Liver (tissue), 8 donors: ENCODE measurements at regions not wholly inside any gene's neighbourhood (a gene's known extent, or its start where the extent isn't known, plus 50 kb on each side); places are given as distances from the start of the nearest gene placed in this dataset.
A peak's percentile ranks its signal among the peaks of the same experiment; 100 is the strongest.

Source experiments
- DNase-seq: peaks from one replicate; pipeline ENCODE4 v3.0.0-alpha.2; 2017; ENCODE audit warnings: low spot score
- H3K27ac ChIP-seq, 2 donors: one replicate each; pipeline ENCODE4 v1.7.0; 2013; ENCODE audit warnings: inconsistent platforms in 2 of 2, low read length in 2 of 2, control low read depth in 1 of 2, low read depth in 1 of 2, mild to moderate bottlenecking in 1 of 2
- H3K27me3 ChIP-seq, 4 donors: one replicate each; pipeline versions ENCODE4 v1.6.1 to v1.7.0; 2013; ENCODE audit warnings: low read length in 3 of 4, inconsistent platforms in 1 of 4, mild to moderate bottlenecking in 1 of 4, moderate library complexity in 1 of 4; ENCODE audit not compliant: control insufficient read depth in 4 of 4, insufficient read depth in 4 of 4
- H3K36me3 ChIP-seq, 4 donors: one replicate each; pipeline versions ENCODE4 v1.6.1 to v1.7.0; 2013; ENCODE audit warnings: low read length in 3 of 4, mild to moderate bottlenecking in 3 of 4, low read depth in 1 of 4, moderate library complexity in 1 of 4; ENCODE audit not compliant: control insufficient read depth in 4 of 4, insufficient read depth in 3 of 4
- H3K4me1 ChIP-seq, 4 donors: one replicate each; pipeline versions ENCODE4 v1.6.1 to v1.7.0; 2013; ENCODE audit warnings: low read length in 3 of 4, mild to moderate bottlenecking in 3 of 4, moderate library complexity in 1 of 4; ENCODE audit not compliant: control insufficient read depth in 4 of 4, insufficient read depth in 4 of 4
- H3K4me3 ChIP-seq, 3 donors: one replicate each; pipeline versions ENCODE4 v1.6.1 to v1.7.0; 2013; ENCODE audit warnings: low read length in 3 of 3, control low read depth in 1 of 3, low read depth in 1 of 3, mild to moderate bottlenecking in 1 of 3
- H3K9ac ChIP-seq, 2 donors: one replicate each; pipeline ENCODE4 v1.7.0; 2013; ENCODE audit warnings: low read length in 2 of 2, mild to moderate bottlenecking in 2 of 2, moderate library complexity in 2 of 2, control low read depth in 1 of 2, low read depth in 1 of 2
- H3K9me3 ChIP-seq, 4 donors: one replicate each; pipeline versions ENCODE4 v1.6.1 to v1.7.0; 2013; ENCODE audit warnings: low read length in 3 of 4; ENCODE audit not compliant: control insufficient read depth in 4 of 4
- ATF3 ChIP-seq: IDR thresholded peaks from 2 replicates; pipeline ENCODE4 v1.6.1; 2016; ENCODE audit warnings: antibody characterized with exemption
- CTCF ChIP-seq: fragments of 150-350 bp; IDR thresholded peaks from 2 replicates; pipeline ENCODE4 v1.5.1; 2017; ENCODE audit warnings: improper control_type of control experiment, low read depth, low read length; ENCODE audit not compliant: missing input control
- EGR1 ChIP-seq, 2 donors: IDR thresholded peaks; 2 replicates each; pipeline ENCODE4 v1.6.1; 2016 to 2018; ENCODE audit warnings: antibody characterized with exemption in 2 of 2, low read depth in 2 of 2
- FOXA1 ChIP-seq: IDR thresholded peaks from 2 replicates; pipeline ENCODE4 v1.6.1; 2016; ENCODE audit warnings: antibody characterized with exemption
- FOXA2 ChIP-seq: IDR thresholded peaks from 2 replicates; pipeline ENCODE4 v1.6.1; 2016; ENCODE audit warnings: antibody characterized with exemption
- GABPA ChIP-seq, 2 donors: IDR thresholded peaks in 1 of 2; conservative IDR thresholded peaks in 1 of 2; 2 replicates each; pipeline ENCODE4 v1.6.1; 2016; ENCODE audit warnings: antibody characterized with exemption in 2 of 2, mild to moderate bottlenecking in 1 of 2, moderate library complexity in 1 of 2
- HNF4A ChIP-seq, 2 donors: conservative IDR thresholded peaks; 2 replicates each; pipeline ENCODE4 v1.6.1; 2016; ENCODE audit warnings: antibody characterized with exemption in 2 of 2, mild to moderate bottlenecking in 2 of 2
- HNF4G ChIP-seq: IDR thresholded peaks from 2 replicates; pipeline ENCODE4 v1.6.1; 2016; ENCODE audit warnings: antibody characterized with exemption
- JUND ChIP-seq, 2 donors: IDR thresholded peaks; 2 replicates each; pipeline ENCODE4 v1.6.1; 2016; ENCODE audit warnings: antibody characterized with exemption in 2 of 2
- MAX ChIP-seq: IDR thresholded peaks from 2 replicates; pipeline ENCODE4 v1.6.1; 2016; ENCODE audit warnings: antibody characterized with exemption
- NR2F2 ChIP-seq: IDR thresholded peaks from 2 replicates; pipeline ENCODE4 v1.6.1; 2016; ENCODE audit warnings: antibody characterized with exemption
- RAD21 ChIP-seq, 2 donors: IDR thresholded peaks; 2 replicates each; pipeline ENCODE4 v1.6.1; 2016; ENCODE audit warnings: antibody characterized with exemption in 2 of 2, mild to moderate bottlenecking in 2 of 2
- REST ChIP-seq: IDR thresholded peaks from 2 replicates; pipeline ENCODE4 v1.6.1; 2016; ENCODE audit warnings: antibody characterized with exemption, mild to moderate bottlenecking
- RXRA ChIP-seq, 2 donors: IDR thresholded peaks; 2 replicates each; pipeline ENCODE4 v1.6.1; 2017 to 2018; ENCODE audit warnings: antibody characterized with exemption in 2 of 2, mild to moderate bottlenecking in 1 of 2
- SP1 ChIP-seq: IDR thresholded peaks from 2 replicates; pipeline ENCODE4 v1.6.1; 2018; ENCODE audit warnings: antibody characterized with exemption, mild to moderate bottlenecking
- TAF1 ChIP-seq: conservative IDR thresholded peaks from 2 replicates; pipeline ENCODE4 v1.6.1; 2016; ENCODE audit warnings: antibody characterized with exemption, mild to moderate bottlenecking
- YY1 ChIP-seq: IDR thresholded peaks from 2 replicates; pipeline ENCODE4 v1.6.1; 2016; ENCODE audit warnings: antibody characterized with exemption, mild to moderate bottlenecking
- ZBTB33 ChIP-seq: IDR thresholded peaks from 2 replicates; pipeline ENCODE4 v1.6.1; 2016; ENCODE audit warnings: antibody characterized with exemption
- WGBS: extraction: QIAGEN DNeasy Blood & Tissue Kit; methylation state at CpG from one replicate; pipeline ENCODE4 v1.1.7; 2013; 5-methylcytosine and 5-hydroxymethylcytosine counted together
- donor health status: healthy.
- donor health status: healthy.
- donor health status: healthy.
- donor health status: healthy.
- donor health status: healthy.

- no peaks in the 10 kb centered on the region for H3K9me3 ChIP-seq
- H3K9ac ChIP-seq = peak overlapping the region in 1 of 2 donors; percentile 80
- no peak overlapping the region for H3K4me3 ChIP-seq
- 12% methylated on average over 1 of the region's 1 CpG for WGBS
- H3K27me3 ChIP-seq = no peaks in the 10 kb centered on the region
- TF ChIP-seq FOXA2 (peak; percentile 84), HNF4A (conservative IDR thresholded peaks at IDR 0.05) (peak; percentile 99 to 100), HNF4G (peak; percentile 98), TAF1 (no peak), FOXA1 (peak; percentile 72), GABPA (IDR thresholded peaks at IDR 0.05 in 1 of 2, conservative IDR thresholded peaks at IDR 0.05 in 1 of 2) (peak in 1 of 2 donors; percentile 53), RAD21 (IDR thresholded peaks at IDR 0.05) (peak; percentile 61 to 66), MAX (peak; percentile 78), RXRA (IDR thresholded peaks at IDR 0.05) (peak; percentile 93 to 94), ZBTB33 (peak; percentile 92), EGR1 (IDR thresholded peaks at IDR 0.05; ENCODE audit: low read depth in 2 of 2) (peak in 1 of 2 donors; percentile 72), SP1 (peak; percentile 98), JUND (IDR thresholded peaks at IDR 0.05) (peak; percentile 77 to 92), YY1 (peak; percentile 83), NR2F2 (peak; percentile 88), REST (peak; percentile 86), CTCF (no peak), ATF3 (peak; percentile 64)
- H3K4me1 ChIP-seq = peaks cover 3 to 16% (median 7%) of the 10 kb centered on the region in 4 donors
- no peak for DNase-seq
- no peaks in the 10 kb centered on the region for H3K36me3 ChIP-seq
- peak overlapping the region; percentile 82 to 93 for H3K27ac ChIP-seq
These were observed 736.3 kb downstream of the LTN1 start for GRCh38 chr21:28256420-28256831.
